ENCODE measurements at regions not wholly inside any gene's neighbourhood (a gene's known extent, or its start where the extent isn't known, plus 50 kb on each side); places are given as distances from the start of the nearest gene placed in this dataset.

- Mint-ChIP-seq H3K4me3 (no peak overlapping the region), H3K4me1 (no peaks in the 10 kb centered on the region), H3K27ac (no peak overlapping the region), H3K36me3 (ENCODE audit: low read depth) (no peaks in the 10 kb centered on the region), H3K27me3 (no peaks in the 10 kb centered on the region), H3K9me3 (peaks cover 26% of the 10 kb centered on the region)
- no peak for ATAC-seq (replicated peaks)
Measured at GRCh38 chr3:933326-933725, 159.5 kb upstream of the CNTN6 start.

GRCh38 chr3:944786-945185 is 148.0 kb upstream of the CNTN6 start:
- no peaks in the 10 kb centered on the region for H3K4me1 Mint-ChIP-seq
- no peak overlapping the region for H3K27ac Mint-ChIP-seq
- no peaks in the 10 kb centered on the region for H3K36me3 Mint-ChIP-seq (ENCODE audit: low read depth)
- peaks cover 6% of the 10 kb centered on the region for H3K9me3 Mint-ChIP-seq
- no peak overlapping the region for H3K4me3 Mint-ChIP-seq
- no peaks in the 10 kb centered on the region for H3K27me3 Mint-ChIP-seq
- ATAC-seq (replicated peaks), result no peak

- Mint-ChIP-seq H3K4me3 (no peak overlapping the region), H3K4me1 (no peaks in the 10 kb centered on the region), H3K27me3 (no peaks in the 10 kb centered on the region), H3K9me3 (no peaks in the 10 kb centered on the region), H3K36me3 (ENCODE audit: low read depth) (no peaks in the 10 kb centered on the region), H3K27ac (no peak overlapping the region)
- ATAC-seq (replicated peaks), result no peak
Measured at GRCh38 chr3:945738-946137, 147.1 kb upstream of the CNTN6 start.

GRCh38 chr3:952906-953305 is 139.9 kb upstream of the CNTN6 start:
- H3K36me3 Mint-ChIP-seq (ENCODE audit: low read depth), result no peaks in the 10 kb centered on the region
- ATAC-seq (replicated peaks), result no peak
- H3K4me3 Mint-ChIP-seq, result no peak overlapping the region
- H3K27me3 Mint-ChIP-seq, result no peaks in the 10 kb centered on the region
- H3K4me1 Mint-ChIP-seq, result no peaks in the 10 kb centered on the region
- no peak overlapping the region for H3K27ac Mint-ChIP-seq
- peaks cover 8% of the 10 kb centered on the region for H3K9me3 Mint-ChIP-seq

GRCh38 chr3:963255-963654 is 129.6 kb upstream of the CNTN6 start:
- peaks cover 28% of the 10 kb centered on the region for H3K9me3 Mint-ChIP-seq
- H3K27ac Mint-ChIP-seq, result no peak overlapping the region
- H3K4me1 Mint-ChIP-seq, result no peaks in the 10 kb centered on the region
- no peaks in the 10 kb centered on the region for H3K36me3 Mint-ChIP-seq (ENCODE audit: low read depth)
- ATAC-seq (replicated peaks), result no peak
- no peak overlapping the region for H3K4me3 Mint-ChIP-seq
- H3K27me3 Mint-ChIP-seq, result no peaks in the 10 kb centered on the region

GRCh38 chr3:963755-964154 is 129.1 kb upstream of the CNTN6 start:
- Mint-ChIP-seq H3K27me3 (no peaks in the 10 kb centered on the region), H3K27ac (no peak overlapping the region), H3K9me3 (peaks cover 28% of the 10 kb centered on the region), H3K36me3 (ENCODE audit: low read depth) (no peaks in the 10 kb centered on the region), H3K4me1 (no peaks in the 10 kb centered on the region), H3K4me3 (no peak overlapping the region)
- ATAC-seq (replicated peaks), result no peak

- H3K36me3 Mint-ChIP-seq (ENCODE audit: low read depth), result no peaks in the 10 kb centered on the region
- H3K4me1 Mint-ChIP-seq, result no peaks in the 10 kb centered on the region
- H3K27ac Mint-ChIP-seq, result no peak overlapping the region
- no peaks in the 10 kb centered on the region for H3K27me3 Mint-ChIP-seq
- H3K9me3 Mint-ChIP-seq, result peaks cover 28% of the 10 kb centered on the region
- H3K4me3 Mint-ChIP-seq, result no peak overlapping the region
- no peak for ATAC-seq (replicated peaks)
Measured at GRCh38 chr3:965826-966225, 127.0 kb upstream of the CNTN6 start.

GRCh38 chr3:966341-966740 is 126.5 kb upstream of the CNTN6 start:
- no peaks in the 10 kb centered on the region for H3K4me1 Mint-ChIP-seq
- H3K4me3 Mint-ChIP-seq, result no peak overlapping the region
- H3K27ac Mint-ChIP-seq, result no peak overlapping the region
- no peaks in the 10 kb centered on the region for H3K27me3 Mint-ChIP-seq
- no peak for ATAC-seq (replicated peaks)
- peaks cover 30% of the 10 kb centered on the region for H3K9me3 Mint-ChIP-seq
- no peaks in the 10 kb centered on the region for H3K36me3 Mint-ChIP-seq (ENCODE audit: low read depth)

- Mint-ChIP-seq H3K9me3 (peaks cover 18% of the 10 kb centered on the region), H3K4me1 (no peaks in the 10 kb centered on the region), H3K27ac (no peak overlapping the region), H3K4me3 (no peak overlapping the region), H3K36me3 (ENCODE audit: low read depth) (no peaks in the 10 kb centered on the region), H3K27me3 (no peaks in the 10 kb centered on the region)
- ATAC-seq (replicated peaks), result no peak
Measured at GRCh38 chr3:973340-973739, 119.5 kb upstream of the CNTN6 start.

- H3K27ac Mint-ChIP-seq, result no peak overlapping the region
- H3K4me1 Mint-ChIP-seq, result no peaks in the 10 kb centered on the region
Measured at GRCh38 chr3:976006-976405, 116.8 kb upstream of the CNTN6 start.

GRCh38 chr3:981156-981555 is 111.7 kb upstream of the CNTN6 start:
- Mint-ChIP-seq H3K27me3 (no peaks in the 10 kb centered on the region), H3K4me3 (no peak overlapping the region)
- ATAC-seq (replicated peaks), result no peak

More at GRCh38 chr3:976006-976405, 116.8 kb upstream of the CNTN6 start:
- Mint-ChIP-seq H3K4me3 (no peak overlapping the region), H3K36me3 (ENCODE audit: low read depth) (no peaks in the 10 kb centered on the region), H3K27me3 (no peaks in the 10 kb centered on the region), H3K9me3 (peaks cover 23% of the 10 kb centered on the region)
- ATAC-seq (replicated peaks), result no peak

GRCh38 chr3:988785-989184 is 104.0 kb upstream of the CNTN6 start:
- no peaks in the 10 kb centered on the region for H3K4me1 Mint-ChIP-seq
- no peaks in the 10 kb centered on the region for H3K27me3 Mint-ChIP-seq

More at GRCh38 chr3:981156-981555, 111.7 kb upstream of the CNTN6 start:
- no peak overlapping the region for H3K27ac Mint-ChIP-seq
- no peaks in the 10 kb centered on the region for H3K4me1 Mint-ChIP-seq
- H3K9me3 Mint-ChIP-seq, result peaks cover 29% of the 10 kb centered on the region
- H3K36me3 Mint-ChIP-seq (ENCODE audit: low read depth), result no peaks in the 10 kb centered on the region

GRCh38 chr3:992871-993270 is 100.0 kb upstream of the CNTN6 start:
- no peak for ATAC-seq (replicated peaks)
- Mint-ChIP-seq H3K27me3 (no peaks in the 10 kb centered on the region), H3K9me3 (peaks cover 3% of the 10 kb centered on the region), H3K36me3 (ENCODE audit: low read depth) (no peaks in the 10 kb centered on the region), H3K4me3 (no peak overlapping the region), H3K4me1 (no peaks in the 10 kb centered on the region), H3K27ac (no peak overlapping the region)

More at GRCh38 chr3:988785-989184, 104.0 kb upstream of the CNTN6 start:
- no peak overlapping the region for H3K27ac Mint-ChIP-seq
- no peak for ATAC-seq (replicated peaks)
- peaks cover 15% of the 10 kb centered on the region for H3K9me3 Mint-ChIP-seq
- no peaks in the 10 kb centered on the region for H3K36me3 Mint-ChIP-seq (ENCODE audit: low read depth)
- no peak overlapping the region for H3K4me3 Mint-ChIP-seq

- ATAC-seq (replicated peaks), result no peak
- Mint-ChIP-seq H3K9me3 (peaks cover 5% of the 10 kb centered on the region), H3K4me1 (no peaks in the 10 kb centered on the region), H3K27me3 (no peaks in the 10 kb centered on the region), H3K4me3 (no peak overlapping the region), H3K27ac (no peak overlapping the region), H3K36me3 (ENCODE audit: low read depth) (no peaks in the 10 kb centered on the region)
Measured at GRCh38 chr3:1002010-1002409, 90.8 kb upstream of the CNTN6 start.

GRCh38 chr3:1007866-1008265 is 85.0 kb upstream of the CNTN6 start:
- no peaks in the 10 kb centered on the region for H3K36me3 Mint-ChIP-seq (ENCODE audit: low read depth)
- H3K9me3 Mint-ChIP-seq, result peaks cover 5% of the 10 kb centered on the region
- no peaks in the 10 kb centered on the region for H3K4me1 Mint-ChIP-seq

GRCh38 chr3:1010228-1010627 is 82.6 kb upstream of the CNTN6 start:
- Mint-ChIP-seq H3K27ac (no peak overlapping the region), H3K27me3 (no peaks in the 10 kb centered on the region), H3K4me1 (no peaks in the 10 kb centered on the region), H3K36me3 (ENCODE audit: low read depth) (no peaks in the 10 kb centered on the region), H3K9me3 (peaks cover 14% of the 10 kb centered on the region), H3K4me3 (no peak overlapping the region)
- ATAC-seq (replicated peaks), result no peak

More at GRCh38 chr3:1007866-1008265, 85.0 kb upstream of the CNTN6 start:
- H3K27me3 Mint-ChIP-seq, result no peaks in the 10 kb centered on the region
- no peak for ATAC-seq (replicated peaks)
- no peak overlapping the region for H3K4me3 Mint-ChIP-seq
- no peak overlapping the region for H3K27ac Mint-ChIP-seq
